Loucy (cell line): ENCODE measurements at regions not wholly inside any gene's neighbourhood (a gene's known extent, or its start where the extent isn't known, plus 50 kb on each side); places are given as distances from the start of the nearest gene placed in this dataset.

ENCODE experiments used
- H2AFZ ChIP-seq: fragments of 200-600 bp; sonication (generic); 2 replicates; pipeline ENCODE4 v1.6.0; 2016; ENCODE audit warnings: antibody characterized with exemption, mild to moderate bottlenecking, low read length, moderate library complexity
- H3F3A ChIP-seq: fragments of 200-600 bp; 2 replicates; pipeline ENCODE4 v1.6.0; 2016; ENCODE audit warnings: antibody characterized with exemption, low read depth, mild to moderate bottlenecking
- H3K27me3 ChIP-seq: fragments of 200-600 bp; sonication (generic); 2 replicates; pipeline ENCODE4 v1.6.1; 2014; ENCODE audit warnings: low read length, mild to moderate bottlenecking; ENCODE audit not compliant: insufficient read depth, poor library complexity, severe bottlenecking
- H3K36me3 ChIP-seq: fragments of 200-600 bp; sonication (generic); 2 replicates; pipeline ENCODE4 v1.6.1; 2016; ENCODE audit warnings: low read length; ENCODE audit not compliant: insufficient read depth
- H3K4me1 ChIP-seq: fragments of 200-600 bp; sonication (generic); 2 replicates; pipeline ENCODE4 v1.5.1; 2014; ENCODE audit warnings: low read length, mild to moderate bottlenecking; ENCODE audit not compliant: insufficient read depth, poor library complexity, severe bottlenecking
- H3K4me2 ChIP-seq: fragments of 200-600 bp; sonication (generic); 2 replicates; pipeline ENCODE4 v1.6.0; 2014; ENCODE audit warnings: antibody characterized with exemption, low read length, low read depth, mild to moderate bottlenecking; ENCODE audit not compliant: poor library complexity, severe bottlenecking
- H3K4me3 ChIP-seq: fragments of 200-600 bp; sonication (generic); 2 replicates; pipeline ENCODE4 v1.5.1; 2014; ENCODE audit warnings: low read length, mild to moderate bottlenecking, mixed read lengths; ENCODE audit not compliant: poor library complexity, severe bottlenecking
- H3K79me2 ChIP-seq: fragments of 200-600 bp; sonication (generic); 2 replicates; pipeline ENCODE4 v1.6.1; 2014; ENCODE audit warnings: low read length; ENCODE audit not compliant: insufficient read depth
- H3K9ac ChIP-seq: fragments of 200-600 bp; sonication (generic); 2 replicates; pipeline ENCODE4 v1.6.0; 2014; ENCODE audit warnings: mild to moderate bottlenecking, low read depth, low read length, moderate library complexity; ENCODE audit not compliant: poor library complexity, severe bottlenecking
- H3K9me2 ChIP-seq: fragments of 200-600 bp; sonication (generic); replicated peaks from 2 replicates; pipeline ENCODE4 v1.6.1; 2016; ENCODE audit warnings: low read depth, low read length, mixed read lengths
- H3K9me3 ChIP-seq: fragments of 200-600 bp; sonication (generic); 2 replicates; pipeline ENCODE4 v1.6.1; 2014; ENCODE audit warnings: mild to moderate bottlenecking, antibody characterized with exemption, low read length, low read depth; ENCODE audit not compliant: insufficient read depth
- H4K20me1 ChIP-seq: fragments of 200-600 bp; sonication (generic); 2 replicates; pipeline ENCODE4 v1.6.0; 2014; ENCODE audit warnings: antibody characterized with exemption, low read length, mild to moderate bottlenecking; ENCODE audit not compliant: insufficient read depth, poor library complexity, severe bottlenecking
- EZH2phosphoT487 ChIP-seq: fragments of 200-600 bp; IDR thresholded peaks from 2 replicates; pipeline ENCODE4 v1.6.1; 2018; ENCODE audit warnings: antibody characterized with exemption, mild to moderate bottlenecking, moderate library complexity, borderline replicate concordance
- TF ChIP-seq, protein P1 (sequence below): fragments of 200-600 bp; sonication (generic); conservative IDR thresholded peaks from 2 replicates; pipeline ENCODE4 v1.5.1; 2014; ENCODE audit warnings: mild to moderate bottlenecking, antibody characterized with exemption, low read length

DNA sequence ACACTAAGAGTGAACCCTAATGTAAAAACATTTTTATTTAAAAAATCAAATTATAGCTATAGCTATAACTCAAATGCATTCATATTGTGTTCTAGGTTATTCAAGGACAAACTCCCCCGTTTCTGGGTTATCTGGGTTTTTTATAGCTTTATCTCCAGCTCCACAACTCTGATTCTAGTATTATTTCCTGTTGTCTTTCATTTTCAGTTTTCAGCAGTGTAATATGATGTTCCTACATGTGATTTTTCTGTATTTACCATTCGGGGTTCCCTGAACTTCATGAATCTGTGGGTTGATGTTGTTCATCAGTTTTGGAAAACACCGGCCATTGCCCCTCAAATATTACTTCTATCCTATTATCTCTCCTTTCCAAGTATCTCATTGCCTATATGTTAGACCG is 221.9 kb upstream of the FOXN3 start:
- H3K4me1 ChIP-seq = no peaks in the 10 kb centered on the region
- H3K27me3 ChIP-seq = no peaks in the 10 kb centered on the region
- H4K20me1 ChIP-seq = no peaks in the 10 kb centered on the region
- peaks cover 8% of the 10 kb centered on the region for H3K9me3 ChIP-seq
- H3K79me2 ChIP-seq = no peaks in the 10 kb centered on the region
- H3K4me2 ChIP-seq = no peak overlapping the region
- H3F3A ChIP-seq = no peaks in the 10 kb centered on the region
- H3K9ac ChIP-seq = no peak overlapping the region
- no peaks in the 10 kb centered on the region for H3K9me2 ChIP-seq
- H3K36me3 ChIP-seq = no peaks in the 10 kb centered on the region
- no peak overlapping the region for H3K4me3 ChIP-seq
- TF ChIP-seq EZH2phosphoT487 = no peak
- TF ChIP-seq, protein P1, sequence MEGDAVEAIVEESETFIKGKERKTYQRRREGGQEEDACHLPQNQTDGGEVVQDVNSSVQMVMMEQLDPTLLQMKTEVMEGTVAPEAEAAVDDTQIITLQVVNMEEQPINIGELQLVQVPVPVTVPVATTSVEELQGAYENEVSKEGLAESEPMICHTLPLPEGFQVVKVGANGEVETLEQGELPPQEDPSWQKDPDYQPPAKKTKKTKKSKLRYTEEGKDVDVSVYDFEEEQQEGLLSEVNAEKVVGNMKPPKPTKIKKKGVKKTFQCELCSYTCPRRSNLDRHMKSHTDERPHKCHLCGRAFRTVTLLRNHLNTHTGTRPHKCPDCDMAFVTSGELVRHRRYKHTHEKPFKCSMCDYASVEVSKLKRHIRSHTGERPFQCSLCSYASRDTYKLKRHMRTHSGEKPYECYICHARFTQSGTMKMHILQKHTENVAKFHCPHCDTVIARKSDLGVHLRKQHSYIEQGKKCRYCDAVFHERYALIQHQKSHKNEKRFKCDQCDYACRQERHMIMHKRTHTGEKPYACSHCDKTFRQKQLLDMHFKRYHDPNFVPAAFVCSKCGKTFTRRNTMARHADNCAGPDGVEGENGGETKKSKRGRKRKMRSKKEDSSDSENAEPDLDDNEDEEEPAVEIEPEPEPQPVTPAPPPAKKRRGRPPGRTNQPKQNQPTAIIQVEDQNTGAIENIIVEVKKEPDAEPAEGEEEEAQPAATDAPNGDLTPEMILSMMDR = no peak
- H2AFZ ChIP-seq = no peak overlapping the region

DNA sequence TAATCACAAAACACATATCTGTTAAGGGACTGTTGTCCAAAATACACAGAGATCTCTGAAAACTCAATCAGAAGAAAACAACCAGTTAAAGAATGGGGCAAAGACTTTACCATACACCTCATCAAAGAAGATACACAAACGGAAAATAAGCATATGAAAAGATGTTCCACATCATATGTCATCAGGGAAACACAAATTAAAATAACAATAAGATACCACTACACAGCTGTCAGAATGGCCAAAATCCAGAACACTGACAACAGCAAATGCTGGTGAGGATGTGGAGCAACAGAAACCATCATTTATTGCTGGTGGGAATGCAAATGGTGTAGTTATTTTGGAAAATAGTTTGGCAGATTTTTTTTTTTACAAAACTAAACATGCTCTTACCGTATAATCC is 220.5 kb upstream of the FOXN3 start:
- no peaks in the 10 kb centered on the region for H3K4me1 ChIP-seq
- H3K9me2 ChIP-seq = no peaks in the 10 kb centered on the region
- H3K27me3 ChIP-seq = no peaks in the 10 kb centered on the region
- H3F3A ChIP-seq = no peaks in the 10 kb centered on the region
- H3K4me3 ChIP-seq = no peak overlapping the region
- TF ChIP-seq EZH2phosphoT487 = no peak
- TF ChIP-seq, protein P1 = no peak
- no peak overlapping the region for H2AFZ ChIP-seq
- H3K36me3 ChIP-seq = no peaks in the 10 kb centered on the region
- H3K4me2 ChIP-seq = no peak overlapping the region
- no peak overlapping the region for H3K9ac ChIP-seq
- no peaks in the 10 kb centered on the region for H3K79me2 ChIP-seq
- peaks cover 8% of the 10 kb centered on the region for H3K9me3 ChIP-seq
- H4K20me1 ChIP-seq = no peaks in the 10 kb centered on the region

DNA sequence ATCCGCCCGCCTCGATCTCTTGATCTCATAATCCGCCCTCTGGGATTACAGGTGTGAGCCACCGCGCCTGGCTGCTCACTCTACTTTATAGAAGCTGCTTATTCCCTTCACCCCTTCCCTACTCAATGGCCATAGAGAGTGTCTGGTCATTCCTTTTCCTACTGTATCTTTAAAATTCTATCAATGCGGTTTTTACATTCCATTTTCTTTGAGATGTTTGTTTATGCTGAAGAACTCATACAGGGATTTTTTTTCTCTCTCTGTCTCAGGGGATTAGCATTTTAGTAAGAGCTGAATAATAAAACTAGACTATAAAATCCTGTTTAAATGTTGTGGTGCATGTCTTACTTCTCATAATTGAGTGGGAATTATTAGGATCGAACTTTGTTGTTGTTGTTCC is 218.6 kb upstream of the FOXN3 start:
- H3K27me3 ChIP-seq = no peaks in the 10 kb centered on the region
- no peaks in the 10 kb centered on the region for H3K36me3 ChIP-seq
- no peaks in the 10 kb centered on the region for H3K9me2 ChIP-seq
- H3K4me3 ChIP-seq = no peak overlapping the region
- H2AFZ ChIP-seq = no peak overlapping the region
- H3K4me2 ChIP-seq = no peak overlapping the region
- no peaks in the 10 kb centered on the region for H3F3A ChIP-seq
- TF ChIP-seq EZH2phosphoT487 = no peak
- TF ChIP-seq, protein P1 = no peak
- H3K4me1 ChIP-seq = no peaks in the 10 kb centered on the region
- H3K9me3 ChIP-seq = peaks cover 8% of the 10 kb centered on the region
- H4K20me1 ChIP-seq = no peaks in the 10 kb centered on the region
- no peak overlapping the region for H3K9ac ChIP-seq
- no peaks in the 10 kb centered on the region for H3K79me2 ChIP-seq
